ENCODE measurements at regions not wholly inside any gene's neighbourhood (a gene's known extent, or its start where the extent isn't known, plus 50 kb on each side); places are given as distances from the start of the nearest gene placed in this dataset.

DNA sequence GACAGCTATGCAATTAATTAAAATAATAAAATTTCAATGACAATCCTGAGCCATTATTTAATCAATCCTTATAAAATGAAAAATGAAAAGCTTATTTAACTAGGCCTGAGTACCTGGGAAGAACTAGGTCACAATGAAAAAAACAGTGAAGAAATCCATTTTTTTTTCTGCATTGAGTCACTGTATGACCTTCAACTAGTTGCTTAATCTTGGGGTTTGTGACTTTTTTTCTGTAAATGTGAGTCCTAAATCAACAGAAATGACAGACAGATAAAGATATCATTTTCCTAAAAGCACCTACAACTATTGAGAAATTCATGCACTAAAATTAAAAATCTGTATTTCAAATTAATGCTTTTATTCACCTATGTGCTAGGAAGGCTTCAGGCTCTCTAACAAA is 96.8 kb downstream of the TMEM26 start:
- no peak overlapping the region for H3K27ac ChIP-seq (ENCODE audit: low read depth in 2 of 2, low read length in 1 of 2)
- H3K4me1 ChIP-seq (ENCODE audit: control insufficient read depth in 2 of 2, insufficient read depth in 2 of 2, low read length in 1 of 2) = no peaks in the 10 kb centered on the region
- H3K4me3 ChIP-seq (ENCODE audit: low read depth in 1 of 2, low read length in 2 of 2) = no peak overlapping the region

DNA sequence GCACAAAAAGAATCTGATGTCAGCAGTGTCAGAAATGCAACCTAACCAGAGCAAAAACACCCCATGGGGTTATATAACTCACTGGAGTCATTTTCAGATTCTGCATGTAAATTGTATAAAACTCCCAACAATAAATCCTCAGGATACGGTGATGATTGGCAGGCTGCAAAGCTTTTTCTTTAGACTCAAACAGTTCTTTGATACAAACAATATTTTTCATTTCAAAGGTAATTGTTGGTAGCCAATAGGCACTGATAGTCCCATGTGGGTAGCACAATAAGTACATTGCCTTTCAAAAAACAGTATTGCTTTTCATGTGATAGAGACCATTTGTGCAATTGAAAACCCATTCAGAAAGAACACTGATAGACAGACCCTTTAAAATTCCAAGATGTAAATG is 98.0 kb downstream of the TMEM26 start:
- no peaks in the 10 kb centered on the region for H3K36me3 ChIP-seq (ENCODE audit: control insufficient read depth in 2 of 2, insufficient read depth in 2 of 2, low read length in 1 of 2)
- H3K4me3 ChIP-seq (ENCODE audit: low read depth in 1 of 2, low read length in 2 of 2) = no peak overlapping the region
- H3K9me3 ChIP-seq (ENCODE audit: control insufficient read depth in 2 of 2, insufficient read depth in 1 of 2, low read depth in 1 of 2, low read length in 1 of 2) = no peaks in the 10 kb centered on the region
- no peak overlapping the region for H3K27ac ChIP-seq (ENCODE audit: low read depth in 2 of 2, low read length in 1 of 2)
- H3K27me3 ChIP-seq (ENCODE audit: control insufficient read depth in 1 of 2, insufficient read depth in 2 of 2, low read length in 2 of 2) = no peaks in the 10 kb centered on the region
- 59 to 72% methylated on average over 1 of the region's 1 CpG for WGBS, 2 donors
- H3K4me1 ChIP-seq (ENCODE audit: control insufficient read depth in 2 of 2, insufficient read depth in 2 of 2, low read length in 1 of 2) = no peaks in the 10 kb centered on the region

More for the DNA sequence above, 96.8 kb downstream of the TMEM26 start:
- no peaks in the 10 kb centered on the region for H3K36me3 ChIP-seq (ENCODE audit: control insufficient read depth in 2 of 2, insufficient read depth in 2 of 2, low read length in 1 of 2)
- no peaks in the 10 kb centered on the region for H3K27me3 ChIP-seq (ENCODE audit: control insufficient read depth in 1 of 2, insufficient read depth in 2 of 2, low read length in 2 of 2)
- H3K9me3 ChIP-seq (ENCODE audit: control insufficient read depth in 2 of 2, insufficient read depth in 1 of 2, low read depth in 1 of 2, low read length in 1 of 2) = no peaks in the 10 kb centered on the region

DNA sequence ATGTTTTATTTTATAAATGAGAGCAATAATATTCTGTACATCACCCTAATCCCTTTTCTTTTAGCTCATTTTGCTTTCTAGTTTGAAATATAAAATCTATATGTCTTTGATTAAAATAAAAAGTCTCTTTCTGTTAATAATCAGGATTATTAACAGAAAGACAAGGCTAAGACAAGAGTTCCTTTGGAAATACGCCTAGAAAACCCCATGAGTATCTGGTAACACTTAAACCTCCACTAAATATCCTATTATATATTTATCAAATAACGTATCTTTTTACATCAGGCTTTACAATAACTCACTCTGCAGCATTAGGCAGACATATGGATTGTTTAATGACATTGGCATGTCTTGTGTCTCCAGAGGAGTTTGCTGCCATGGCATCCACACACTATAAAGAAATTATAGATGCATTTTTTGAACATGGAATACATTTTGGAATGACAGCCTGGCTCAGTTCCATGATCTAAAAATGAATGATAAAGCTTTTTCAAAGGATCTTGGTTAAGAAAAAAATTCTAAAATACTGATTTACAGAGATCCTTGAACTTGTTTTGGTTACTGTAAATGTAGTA is 98.7 kb downstream of the TMEM26 start:
- Histone ChIP-seq H3K9me3 (ENCODE audit: control insufficient read depth in 2 of 2, insufficient read depth in 1 of 2, low read depth in 1 of 2, low read length in 1 of 2) (no peaks in the 10 kb centered on the region), H3K27ac (ENCODE audit: low read depth in 2 of 2, low read length in 1 of 2) (no peak overlapping the region), H3K36me3 (ENCODE audit: control insufficient read depth in 2 of 2, insufficient read depth in 2 of 2, low read length in 1 of 2) (no peaks in the 10 kb centered on the region), H3K4me1 (ENCODE audit: control insufficient read depth in 2 of 2, insufficient read depth in 2 of 2, low read length in 1 of 2) (no peaks in the 10 kb centered on the region), H3K4me3 (ENCODE audit: low read depth in 1 of 2, low read length in 2 of 2) (no peak overlapping the region), H3K27me3 (ENCODE audit: control insufficient read depth in 1 of 2, insufficient read depth in 2 of 2, low read length in 2 of 2) (no peaks in the 10 kb centered on the region)
- 61 to 66% methylated on average over 2 of the region's 2 CpGs for WGBS, 2 donors

DNA sequence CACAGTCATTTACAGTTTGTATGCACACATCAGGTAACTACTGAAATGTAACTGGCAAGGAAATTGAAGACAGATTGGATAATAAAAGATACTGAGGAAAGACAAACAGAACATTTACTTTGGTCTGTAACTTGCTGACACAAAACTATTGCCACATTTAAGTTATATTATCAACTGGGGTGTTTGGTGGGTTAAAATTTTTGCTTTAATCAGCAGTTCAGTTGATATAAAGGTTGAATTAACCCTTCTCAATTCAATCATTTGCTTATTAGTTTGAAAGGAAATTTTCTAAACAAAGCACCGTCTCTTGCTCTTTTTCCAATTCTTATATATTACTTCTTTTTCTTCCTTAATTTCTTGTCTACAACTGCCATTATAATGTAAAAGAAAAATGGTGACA is 102.4 kb downstream of the TMEM26 start:
- no peaks in the 10 kb centered on the region for H3K4me1 ChIP-seq (ENCODE audit: control insufficient read depth in 2 of 2, insufficient read depth in 2 of 2, low read length in 1 of 2)
- no peaks in the 10 kb centered on the region for H3K36me3 ChIP-seq (ENCODE audit: control insufficient read depth in 2 of 2, insufficient read depth in 2 of 2, low read length in 1 of 2)
- H3K4me3 ChIP-seq (ENCODE audit: low read depth in 1 of 2, low read length in 2 of 2) = no peak overlapping the region
- H3K27me3 ChIP-seq (ENCODE audit: control insufficient read depth in 1 of 2, insufficient read depth in 2 of 2, low read length in 2 of 2) = no peaks in the 10 kb centered on the region
- no peak overlapping the region for H3K27ac ChIP-seq (ENCODE audit: low read depth in 2 of 2, low read length in 1 of 2)
- no peaks in the 10 kb centered on the region for H3K9me3 ChIP-seq (ENCODE audit: control insufficient read depth in 2 of 2, insufficient read depth in 1 of 2, low read depth in 1 of 2, low read length in 1 of 2)
- 89 to 96% methylated on average over 1 of the region's 1 CpG for WGBS, 2 donors

DNA sequence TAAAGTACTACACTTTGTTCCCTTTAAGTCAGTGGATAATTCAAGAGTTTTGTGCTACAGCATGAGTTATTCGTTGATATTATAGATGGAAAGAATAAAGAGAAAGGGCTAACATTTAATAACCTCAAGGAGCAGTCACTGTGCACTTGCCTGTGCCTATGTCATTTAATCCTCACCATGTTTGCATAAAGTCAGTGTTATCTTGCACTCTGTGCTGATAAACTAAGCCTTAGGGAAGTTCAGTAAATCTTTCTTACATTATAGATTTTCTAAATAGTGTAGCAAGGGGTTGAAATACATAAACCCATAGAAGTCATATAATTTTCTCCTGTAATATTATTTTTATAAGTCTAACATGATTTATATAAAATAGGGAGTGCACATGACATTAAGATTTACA is 103.1 kb downstream of the TMEM26 start:
- WGBS, 2 donors = 0% methylated on average over 1 of the region's 1 CpG
- no peaks in the 10 kb centered on the region for H3K36me3 ChIP-seq (ENCODE audit: control insufficient read depth in 2 of 2, insufficient read depth in 2 of 2, low read length in 1 of 2)
- H3K27ac ChIP-seq (ENCODE audit: low read depth in 2 of 2, low read length in 1 of 2) = no peak overlapping the region
- H3K4me1 ChIP-seq (ENCODE audit: control insufficient read depth in 2 of 2, insufficient read depth in 2 of 2, low read length in 1 of 2) = no peaks in the 10 kb centered on the region
- H3K27me3 ChIP-seq (ENCODE audit: control insufficient read depth in 1 of 2, insufficient read depth in 2 of 2, low read length in 2 of 2) = no peaks in the 10 kb centered on the region
- no peak overlapping the region for H3K4me3 ChIP-seq (ENCODE audit: low read depth in 1 of 2, low read length in 2 of 2)
- no peaks in the 10 kb centered on the region for H3K9me3 ChIP-seq (ENCODE audit: control insufficient read depth in 2 of 2, insufficient read depth in 1 of 2, low read depth in 1 of 2, low read length in 1 of 2)

DNA sequence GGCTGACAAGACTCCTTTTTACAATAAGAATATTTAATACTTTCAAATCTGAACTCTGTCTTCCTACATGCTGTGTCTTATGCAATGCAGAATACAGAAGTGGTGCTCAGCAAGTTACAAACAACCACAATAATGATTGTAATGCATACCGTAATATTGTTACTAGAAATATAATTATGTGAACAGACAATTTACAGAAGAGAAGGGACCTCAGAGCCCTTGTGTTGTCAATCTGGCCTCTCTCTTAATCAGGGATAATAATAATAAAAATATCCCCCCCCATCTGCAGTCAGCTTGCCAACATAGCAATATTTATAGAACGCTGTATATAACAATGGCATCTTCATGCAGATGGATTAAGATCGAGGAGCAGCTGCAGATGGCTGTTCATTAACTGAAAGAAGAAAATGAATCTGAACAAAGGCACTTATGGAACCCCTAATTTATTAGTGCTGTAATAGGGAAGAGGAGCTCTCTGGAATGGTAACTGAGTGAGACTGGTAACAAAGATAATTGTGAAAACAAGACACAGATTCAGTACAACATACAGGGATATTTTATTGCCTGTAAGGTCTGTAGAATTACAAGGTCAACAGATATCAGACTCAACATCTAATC is 106.3 kb downstream of the TMEM26 start:
- no peaks in the 10 kb centered on the region for H3K4me1 ChIP-seq (ENCODE audit: control insufficient read depth in 2 of 2, insufficient read depth in 2 of 2, low read length in 1 of 2)
- no peaks in the 10 kb centered on the region for H3K36me3 ChIP-seq (ENCODE audit: control insufficient read depth in 2 of 2, insufficient read depth in 2 of 2, low read length in 1 of 2)
- H3K4me3 ChIP-seq (ENCODE audit: low read depth in 1 of 2, low read length in 2 of 2) = no peak overlapping the region
- no peak overlapping the region for H3K27ac ChIP-seq (ENCODE audit: low read depth in 2 of 2, low read length in 1 of 2)
- 64 to 66% methylated on average over 3 of the region's 3 CpGs for WGBS, 2 donors
- H3K9me3 ChIP-seq (ENCODE audit: control insufficient read depth in 2 of 2, insufficient read depth in 1 of 2, low read depth in 1 of 2, low read length in 1 of 2) = no peaks in the 10 kb centered on the region
- H3K27me3 ChIP-seq (ENCODE audit: control insufficient read depth in 1 of 2, insufficient read depth in 2 of 2, low read length in 2 of 2) = no peaks in the 10 kb centered on the region

DNA sequence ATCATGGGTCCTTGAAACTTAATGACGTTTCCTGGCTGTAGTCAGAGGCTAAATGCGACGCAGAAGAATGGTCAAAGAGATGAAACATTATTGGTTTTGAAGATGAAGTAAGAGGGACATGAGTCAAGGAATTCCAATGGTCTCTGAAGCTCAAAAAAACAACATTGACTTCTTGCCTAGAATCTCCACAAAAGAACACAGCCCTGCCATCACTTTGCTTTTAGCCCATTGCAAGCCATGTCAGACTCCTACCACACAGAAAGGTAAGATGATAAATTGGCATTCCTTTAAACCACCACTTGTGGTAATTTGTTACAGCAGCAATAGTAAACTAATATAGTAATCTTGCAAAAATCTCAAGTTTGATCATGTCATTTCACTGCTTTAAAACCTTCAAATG is 109.4 kb downstream of the TMEM26 start:
- H3K36me3 ChIP-seq (ENCODE audit: control insufficient read depth in 2 of 2, insufficient read depth in 2 of 2, low read length in 1 of 2) = no peaks in the 10 kb centered on the region
- no peaks in the 10 kb centered on the region for H3K9me3 ChIP-seq (ENCODE audit: control insufficient read depth in 2 of 2, insufficient read depth in 1 of 2, low read depth in 1 of 2, low read length in 1 of 2)
- WGBS, 2 donors = 83 to 88% methylated on average over 3 of the region's 3 CpGs
- no peaks in the 10 kb centered on the region for H3K4me1 ChIP-seq (ENCODE audit: control insufficient read depth in 2 of 2, insufficient read depth in 2 of 2, low read length in 1 of 2)
- H3K27ac ChIP-seq (ENCODE audit: low read depth in 2 of 2, low read length in 1 of 2) = no peak overlapping the region
- H3K4me3 ChIP-seq (ENCODE audit: low read depth in 1 of 2, low read length in 2 of 2) = no peak overlapping the region
- no peaks in the 10 kb centered on the region for H3K27me3 ChIP-seq (ENCODE audit: control insufficient read depth in 1 of 2, insufficient read depth in 2 of 2, low read length in 2 of 2)

DNA sequence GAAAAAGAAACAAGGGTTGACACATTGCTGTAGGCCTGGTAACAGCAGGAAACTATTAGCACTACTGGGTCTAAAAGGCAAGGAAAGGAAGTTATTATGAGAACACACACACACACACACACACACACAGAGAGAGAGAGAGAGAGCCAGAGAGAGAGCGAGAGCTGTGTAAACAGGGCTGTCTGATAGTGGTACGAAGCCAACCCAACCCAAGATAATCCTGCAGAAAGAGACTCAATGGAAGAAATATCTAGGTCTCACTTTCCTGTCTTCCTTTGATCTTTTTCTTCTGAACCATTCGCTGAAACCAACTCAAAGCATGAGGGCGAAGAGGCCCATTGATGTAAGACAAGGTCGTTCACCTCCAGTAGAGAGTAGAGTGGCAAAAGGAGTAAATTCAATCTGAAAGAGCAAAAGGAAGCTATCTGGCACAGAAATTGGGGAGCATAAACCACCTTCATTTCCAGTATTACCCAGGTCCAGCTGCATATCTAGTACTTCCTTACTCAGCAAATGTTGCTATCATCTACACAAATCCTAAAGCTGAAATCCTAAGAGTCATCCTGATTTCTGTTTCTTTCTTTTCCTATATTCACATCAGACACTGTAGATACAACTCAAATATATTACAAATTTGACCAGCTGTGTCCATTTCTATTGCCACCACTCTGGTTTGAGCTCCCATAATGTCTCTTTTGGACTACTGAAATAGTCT is 110.2 kb downstream of the TMEM26 start:
- H3K4me1 ChIP-seq (ENCODE audit: control insufficient read depth in 2 of 2, insufficient read depth in 2 of 2, low read length in 1 of 2) = no peaks in the 10 kb centered on the region
- no peaks in the 10 kb centered on the region for H3K9me3 ChIP-seq (ENCODE audit: control insufficient read depth in 2 of 2, insufficient read depth in 1 of 2, low read depth in 1 of 2, low read length in 1 of 2)
- H3K36me3 ChIP-seq (ENCODE audit: control insufficient read depth in 2 of 2, insufficient read depth in 2 of 2, low read length in 1 of 2) = no peaks in the 10 kb centered on the region
- H3K27ac ChIP-seq (ENCODE audit: low read depth in 2 of 2, low read length in 1 of 2) = no peak overlapping the region
- no peaks in the 10 kb centered on the region for H3K27me3 ChIP-seq (ENCODE audit: control insufficient read depth in 1 of 2, insufficient read depth in 2 of 2, low read length in 2 of 2)
- H3K4me3 ChIP-seq (ENCODE audit: low read depth in 1 of 2, low read length in 2 of 2) = no peak overlapping the region
- 62 to 78% methylated on average over 4 to 5 of the region's 5 CpGs for WGBS, 2 donors

DNA sequence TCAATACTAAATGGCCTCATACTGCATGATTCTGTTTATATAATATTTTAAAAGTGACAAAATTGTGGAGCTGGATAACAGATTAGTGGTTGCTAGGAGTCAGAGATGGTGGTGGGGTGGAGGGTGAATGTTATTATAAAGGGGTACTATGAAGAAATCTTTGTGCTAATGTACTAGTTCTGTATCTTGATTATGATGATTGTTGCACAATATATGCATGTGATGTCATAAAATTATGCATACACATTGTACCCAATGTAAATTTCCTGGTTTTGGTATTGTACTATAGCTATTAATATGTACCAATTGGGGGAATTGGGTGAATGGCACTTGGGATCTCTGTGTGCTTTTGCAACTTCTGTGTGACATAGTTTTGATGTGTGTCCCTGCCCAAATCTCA is 112.2 kb downstream of the TMEM26 start:
- Histone ChIP-seq H3K27me3 (ENCODE audit: control insufficient read depth in 1 of 2, insufficient read depth in 2 of 2, low read length in 2 of 2) (no peaks in the 10 kb centered on the region), H3K27ac (ENCODE audit: low read depth in 2 of 2, low read length in 1 of 2) (no peak overlapping the region)

DNA sequence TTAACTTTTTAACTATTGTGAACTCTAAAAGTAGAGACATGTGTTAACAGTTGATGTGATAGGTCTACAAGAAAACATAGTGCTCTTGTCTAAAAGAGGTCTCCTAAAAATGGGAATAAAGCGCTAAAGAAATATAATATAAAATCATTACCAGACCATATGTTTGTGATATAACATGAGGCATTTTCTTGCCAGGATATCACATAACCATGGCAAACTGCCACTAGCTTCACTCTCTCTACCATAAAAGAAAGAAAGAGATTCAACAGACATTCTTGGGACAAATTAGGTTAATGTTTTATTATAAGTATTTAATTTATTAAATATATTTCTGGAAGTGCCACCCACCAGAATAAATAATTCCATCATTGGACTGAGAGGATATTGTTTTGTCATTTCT is 115.0 kb downstream of the TMEM26 start:
- Histone ChIP-seq H3K27ac (ENCODE audit: low read depth in 2 of 2, low read length in 1 of 2) (no peak overlapping the region), H3K4me1 (ENCODE audit: control insufficient read depth in 2 of 2, insufficient read depth in 2 of 2, low read length in 1 of 2) (no peaks in the 10 kb centered on the region), H3K36me3 (ENCODE audit: control insufficient read depth in 2 of 2, insufficient read depth in 2 of 2, low read length in 1 of 2) (no peaks in the 10 kb centered on the region), H3K27me3 (ENCODE audit: control insufficient read depth in 1 of 2, insufficient read depth in 2 of 2, low read length in 2 of 2) (no peaks in the 10 kb centered on the region), H3K4me3 (ENCODE audit: low read depth in 1 of 2, low read length in 2 of 2) (no peak overlapping the region), H3K9me3 (ENCODE audit: control insufficient read depth in 2 of 2, insufficient read depth in 1 of 2, low read depth in 1 of 2, low read length in 1 of 2) (no peaks in the 10 kb centered on the region)
- WGBS, 2 donors = 93 to 95% methylated on average over 1 of the region's 1 CpG

More for the DNA sequence above, 112.2 kb downstream of the TMEM26 start:
- no peak overlapping the region for H3K4me3 ChIP-seq (ENCODE audit: low read depth in 1 of 2, low read length in 2 of 2)
- H3K4me1 ChIP-seq (ENCODE audit: control insufficient read depth in 2 of 2, insufficient read depth in 2 of 2, low read length in 1 of 2) = no peaks in the 10 kb centered on the region
- no peaks in the 10 kb centered on the region for H3K9me3 ChIP-seq (ENCODE audit: control insufficient read depth in 2 of 2, insufficient read depth in 1 of 2, low read depth in 1 of 2, low read length in 1 of 2)
- H3K36me3 ChIP-seq (ENCODE audit: control insufficient read depth in 2 of 2, insufficient read depth in 2 of 2, low read length in 1 of 2) = no peaks in the 10 kb centered on the region
